CMK (cell line): ENCODE measurements at regions not wholly inside any gene's neighbourhood (a gene's known extent, or its start where the extent isn't known, plus 50 kb on each side); places are given as distances from the start of the nearest gene placed in this dataset.
"Not testable (repeated sequence)": the region's sequence is repeated elsewhere in the genome, so short reads cannot be mapped to it uniquely, and the experiment has no call there.

Source experiments
- DNase-seq: peaks from one replicate; pipeline ENCODE4 v3.0.0-alpha.2; 2010; ENCODE audit warnings: low read depth

GRCh38 chr3:102036472-102036871 lies 187.2 kb downstream of the NFKBIZ start:
- no peak for DNase-seq

GRCh38 chr3:102037209-102037608 lies 187.9 kb downstream of the NFKBIZ start:
- DNase-seq: no peak

GRCh38 chr3:102037791-102038190 lies 188.5 kb downstream of the NFKBIZ start:
- DNase-seq: no peak

GRCh38 chr3:102038477-102039142 lies 189.3 kb downstream of the NFKBIZ start:
- DNase-seq: no peak

- DNase-seq: not testable (repeated sequence)
Observed at GRCh38 chr3:102040144-102040543, 190.8 kb downstream of the NFKBIZ start.

GRCh38 chr3:102053375-102053989 lies 204.2 kb downstream of the NFKBIZ start:
- DNase-seq: no peak

GRCh38 chr3:102054543-102055080 lies 205.3 kb downstream of the NFKBIZ start:
- no peak for DNase-seq

GRCh38 chr3:102057781-102058421 lies 208.6 kb downstream of the NFKBIZ start:
- DNase-seq: no peak

GRCh38 chr3:102059145-102059943 lies 210.0 kb downstream of the NFKBIZ start:
- no peak for DNase-seq

- DNase-seq: no peak
Observed at GRCh38 chr3:102060814-102061213, 211.5 kb downstream of the NFKBIZ start.

- DNase-seq: no peak
Observed at GRCh38 chr3:102063572-102063971, 214.3 kb downstream of the NFKBIZ start.

GRCh38 chr3:102066470-102066869 lies 217.2 kb downstream of the NFKBIZ start:
- DNase-seq: no peak

- DNase-seq: no peak
Observed at GRCh38 chr3:102068327-102068726, 219.0 kb downstream of the NFKBIZ start.

- no peak for DNase-seq
Observed at GRCh38 chr3:102068736-102069135, 219.4 kb downstream of the NFKBIZ start.

- DNase-seq: no peak
Observed at GRCh38 chr3:102069211-102069662, 219.9 kb downstream of the NFKBIZ start.

GRCh38 chr3:102074946-102075345 lies 225.6 kb downstream of the NFKBIZ start:
- DNase-seq: no peak

GRCh38 chr3:102078401-102078800 lies 229.1 kb downstream of the NFKBIZ start:
- no peak for DNase-seq

- peak; percentile 17 for DNase-seq
Observed at GRCh38 chr3:102078854-102079808, 229.8 kb downstream of the NFKBIZ start.

GRCh38 chr3:102079809-102080197 lies 230.5 kb downstream of the NFKBIZ start:
- no peak for DNase-seq

- DNase-seq: no peak
Observed at GRCh38 chr3:102081572-102082289, 232.4 kb downstream of the NFKBIZ start.
